ENCODE measurements at regions not wholly inside any gene's neighbourhood (a gene's known extent, or its start where the extent isn't known, plus 50 kb on each side); places are given as distances from the start of the nearest gene placed in this dataset.
"Not testable (repeated sequence)": the region's sequence is repeated elsewhere in the genome, so short reads cannot be mapped to it uniquely, and the experiment has no call there.

DNA sequence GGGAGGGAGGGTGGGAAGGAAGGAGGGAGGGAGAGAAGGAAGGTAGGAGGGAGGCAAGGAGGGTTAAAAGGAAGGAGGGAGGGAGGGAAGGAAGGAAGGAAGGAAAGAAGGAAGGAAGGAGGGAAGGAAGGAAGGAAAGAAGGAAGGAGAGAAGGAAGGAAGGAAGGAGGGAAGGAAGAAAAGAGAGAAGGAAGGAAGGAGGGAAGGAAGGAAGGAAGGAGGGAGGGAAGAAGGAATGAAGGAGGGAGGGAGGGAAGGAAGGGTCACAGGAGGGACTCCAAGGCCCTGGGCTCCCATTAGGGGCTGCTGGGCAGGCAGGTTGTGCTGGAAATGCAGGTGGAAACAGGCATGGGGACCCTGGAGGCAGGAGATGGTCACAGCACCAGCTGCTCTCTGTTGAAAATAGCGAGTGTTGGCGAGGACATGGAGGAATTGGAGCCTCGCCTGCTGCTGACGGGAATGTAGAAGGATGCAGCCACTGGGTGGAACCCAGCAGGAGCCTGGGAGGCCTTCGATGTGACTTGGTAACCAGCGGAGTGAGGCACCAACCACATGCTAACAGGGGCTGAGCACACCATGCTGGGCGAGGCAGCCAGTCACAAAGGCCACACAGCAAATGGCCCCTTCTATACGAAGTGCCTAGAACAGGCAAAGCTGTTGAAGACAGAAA, 217.3 kb upstream of the SGCG start:
- H3K9ac ChIP-seq (ENCODE audit: low read length); H3K4me3 ChIP-seq (ENCODE audit: low read depth in 1 of 2, low read length in 2 of 2); H3K9me3 ChIP-seq (ENCODE audit: low read length); H3K27ac ChIP-seq (ENCODE audit: low read depth, low read length); H3K36me3 ChIP-seq (ENCODE audit: insufficient read depth, low read length); H3K4me1 ChIP-seq (ENCODE audit: insufficient read depth, low read length); H3K27me3 ChIP-seq (ENCODE audit: control insufficient read depth in 1 of 2, insufficient read depth in 2 of 2, low read length in 2 of 2): not testable (repeated sequence)

DNA sequence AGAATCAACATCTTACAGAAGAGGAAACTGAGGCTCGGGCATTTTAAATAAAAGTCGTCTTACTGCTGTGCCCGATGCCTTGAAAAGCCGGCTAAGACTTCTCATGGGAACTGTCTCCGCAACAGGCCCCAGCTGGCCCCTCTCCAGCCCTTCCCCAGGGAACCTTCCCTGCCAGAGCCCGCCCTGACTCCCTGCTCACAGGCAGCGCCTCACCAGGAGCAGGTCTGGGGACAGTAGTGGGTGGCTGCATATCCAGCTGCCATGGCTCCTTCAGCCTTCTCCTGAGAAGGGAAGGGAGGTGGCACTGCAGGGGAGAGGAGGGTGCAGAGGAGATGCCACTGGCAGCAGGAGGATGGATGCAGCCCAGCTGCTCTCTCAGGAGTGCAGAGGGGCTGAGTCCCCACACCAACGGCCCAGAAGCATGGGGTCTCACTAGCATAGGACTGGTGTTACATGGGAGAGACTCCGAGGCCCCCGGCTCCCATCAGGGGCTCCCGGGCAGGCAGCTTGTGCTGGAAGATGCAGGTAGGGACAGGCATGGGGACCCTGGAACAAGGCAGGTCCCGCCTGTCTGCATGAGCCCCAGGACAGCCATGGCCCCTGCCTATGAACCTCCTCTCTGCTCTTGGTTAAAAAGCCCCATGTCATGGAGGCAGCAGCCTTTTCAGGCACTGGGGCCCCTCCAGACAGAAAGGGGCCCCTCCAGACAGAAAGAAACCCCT, 216.4 kb upstream of the SGCG start:
- no peaks in the 10 kb centered on the region for H3K4me1 ChIP-seq (ENCODE audit: insufficient read depth, low read length)
- H3K36me3 ChIP-seq (ENCODE audit: insufficient read depth, low read length) = no peaks in the 10 kb centered on the region
- H3K4me3 ChIP-seq (ENCODE audit: low read depth in 1 of 2, low read length in 2 of 2) = no peak overlapping the region
- H3K27me3 ChIP-seq (ENCODE audit: control insufficient read depth in 1 of 2, insufficient read depth in 2 of 2, low read length in 2 of 2) = no peaks in the 10 kb centered on the region
- H3K9me3 ChIP-seq (ENCODE audit: low read length) = no peaks in the 10 kb centered on the region
- no peak overlapping the region for H3K27ac ChIP-seq (ENCODE audit: low read depth, low read length)
- no peak overlapping the region for H3K9ac ChIP-seq (ENCODE audit: low read length)

DNA sequence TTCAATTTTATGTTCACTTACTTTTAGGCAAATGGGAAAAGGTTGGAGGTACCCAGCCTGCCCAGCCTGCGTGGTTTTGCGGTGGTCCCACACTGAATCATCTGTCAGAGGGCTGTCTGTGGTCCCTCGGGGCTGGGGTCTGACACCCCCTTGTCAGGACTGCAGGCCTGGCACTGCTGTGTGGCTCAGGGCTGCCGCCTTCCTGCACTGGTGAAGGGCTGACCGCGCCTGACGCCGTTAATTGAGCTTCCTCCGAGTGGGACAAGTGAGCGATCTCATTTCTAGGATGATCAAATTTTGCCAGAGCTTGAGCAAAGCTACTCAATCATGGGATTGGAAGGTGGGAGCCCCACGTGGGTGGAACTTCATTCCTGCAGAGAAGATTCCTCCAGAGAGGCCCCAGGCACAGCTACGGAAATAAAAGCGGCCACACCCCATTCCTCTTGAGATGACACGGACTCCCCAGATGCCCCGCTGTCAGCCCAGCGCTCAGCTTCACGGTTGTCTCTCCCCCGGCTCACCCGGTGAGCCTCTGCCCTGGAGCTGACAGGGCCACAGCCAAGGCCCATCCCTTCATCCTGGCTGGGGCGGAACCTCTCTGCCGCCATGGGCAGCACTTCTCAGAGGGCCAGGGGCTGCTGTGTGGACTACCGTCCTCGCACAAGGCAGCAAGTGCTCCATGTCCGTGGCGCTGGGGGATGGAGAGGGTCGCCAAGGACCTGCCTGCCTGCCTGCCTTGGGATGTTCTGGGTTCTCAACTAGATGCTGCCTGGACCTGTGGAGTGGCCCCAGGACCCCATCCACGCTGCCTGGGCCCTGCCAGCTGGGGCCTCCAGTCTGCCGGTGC, 215.5 kb upstream of the SGCG start:
- not testable (repeated sequence) for H3K4me3 ChIP-seq (ENCODE audit: low read depth in 1 of 2, low read length in 2 of 2); H3K9ac ChIP-seq (ENCODE audit: low read length); H3K36me3 ChIP-seq (ENCODE audit: insufficient read depth, low read length); H3K27me3 ChIP-seq (ENCODE audit: control insufficient read depth in 1 of 2, insufficient read depth in 2 of 2, low read length in 2 of 2); H3K4me1 ChIP-seq (ENCODE audit: insufficient read depth, low read length); H3K27ac ChIP-seq (ENCODE audit: low read depth, low read length); H3K9me3 ChIP-seq (ENCODE audit: low read length)

GRCh38 chr13:22965858-22966239, 214.9 kb upstream of the SGCG start:
- H3K4me1 ChIP-seq (ENCODE audit: insufficient read depth, low read length); H3K9me3 ChIP-seq (ENCODE audit: low read length); H3K27ac ChIP-seq (ENCODE audit: low read depth, low read length); H3K9ac ChIP-seq (ENCODE audit: low read length); H3K36me3 ChIP-seq (ENCODE audit: insufficient read depth, low read length); H3K4me3 ChIP-seq (ENCODE audit: low read depth in 1 of 2, low read length in 2 of 2); H3K27me3 ChIP-seq (ENCODE audit: control insufficient read depth in 1 of 2, insufficient read depth in 2 of 2, low read length in 2 of 2): not testable (repeated sequence)

- not testable (repeated sequence) for H3K4me1 ChIP-seq (ENCODE audit: insufficient read depth, low read length); H3K27me3 ChIP-seq (ENCODE audit: control insufficient read depth in 1 of 2, insufficient read depth in 2 of 2, low read length in 2 of 2); H3K36me3 ChIP-seq (ENCODE audit: insufficient read depth, low read length); H3K4me3 ChIP-seq (ENCODE audit: low read depth in 1 of 2, low read length in 2 of 2); H3K9ac ChIP-seq (ENCODE audit: low read length); H3K27ac ChIP-seq (ENCODE audit: low read depth, low read length); H3K9me3 ChIP-seq (ENCODE audit: low read length)
Observed at GRCh38 chr13:22966753-22967152, 214.0 kb upstream of the SGCG start.

GRCh38 chr13:22967669-22968068, 213.1 kb upstream of the SGCG start:
- Histone ChIP-seq H3K9me3 (ENCODE audit: low read length) (no peaks in the 10 kb centered on the region), H3K36me3 (ENCODE audit: insufficient read depth, low read length) (no peaks in the 10 kb centered on the region), H3K4me1 (ENCODE audit: insufficient read depth, low read length) (no peaks in the 10 kb centered on the region), H3K4me3 (ENCODE audit: low read depth in 1 of 2, low read length in 2 of 2) (no peak overlapping the region), H3K9ac (ENCODE audit: low read length) (no peak overlapping the region), H3K27me3 (ENCODE audit: control insufficient read depth in 1 of 2, insufficient read depth in 2 of 2, low read length in 2 of 2) (no peaks in the 10 kb centered on the region), H3K27ac (ENCODE audit: low read depth, low read length) (no peak overlapping the region)

- Histone ChIP-seq H3K4me3 (ENCODE audit: low read depth in 1 of 2, low read length in 2 of 2) (no peak overlapping the region), H3K4me1 (ENCODE audit: insufficient read depth, low read length) (no peaks in the 10 kb centered on the region), H3K27ac (ENCODE audit: low read depth, low read length) (no peak overlapping the region), H3K9ac (ENCODE audit: low read length) (no peak overlapping the region), H3K36me3 (ENCODE audit: insufficient read depth, low read length) (no peaks in the 10 kb centered on the region), H3K9me3 (ENCODE audit: low read length) (no peaks in the 10 kb centered on the region), H3K27me3 (ENCODE audit: control insufficient read depth in 1 of 2, insufficient read depth in 2 of 2, low read length in 2 of 2) (no peaks in the 10 kb centered on the region)
Observed at GRCh38 chr13:22979952-22980351, 200.8 kb upstream of the SGCG start.

DNA sequence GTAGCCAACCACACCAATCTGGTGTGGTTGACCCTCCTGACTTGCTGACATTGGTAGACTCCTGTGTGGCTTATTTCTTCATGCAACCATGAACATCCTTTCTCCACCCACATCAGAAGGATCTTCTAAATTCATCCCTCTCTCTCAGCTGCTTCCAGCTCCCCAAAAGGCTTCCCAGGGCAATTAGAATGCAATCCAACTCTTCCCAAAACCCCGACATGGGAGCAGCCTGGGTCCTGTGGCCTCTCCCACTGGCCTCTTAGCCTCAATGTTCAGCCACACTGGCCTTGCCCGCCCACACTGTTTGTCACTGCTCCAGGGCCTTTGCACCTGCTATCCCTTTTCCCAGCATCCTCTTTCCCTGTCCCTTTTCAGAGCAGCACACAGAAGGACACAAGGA, 199.8 kb upstream of the SGCG start:
- Histone ChIP-seq H3K4me1 (ENCODE audit: insufficient read depth, low read length) (no peaks in the 10 kb centered on the region), H3K4me3 (ENCODE audit: low read depth in 1 of 2, low read length in 2 of 2) (no peak overlapping the region), H3K27ac (ENCODE audit: low read depth, low read length) (no peak overlapping the region), H3K9me3 (ENCODE audit: low read length) (no peaks in the 10 kb centered on the region), H3K27me3 (ENCODE audit: control insufficient read depth in 1 of 2, insufficient read depth in 2 of 2, low read length in 2 of 2) (no peaks in the 10 kb centered on the region), H3K36me3 (ENCODE audit: insufficient read depth, low read length) (no peaks in the 10 kb centered on the region), H3K9ac (ENCODE audit: low read length) (no peak overlapping the region)

DNA sequence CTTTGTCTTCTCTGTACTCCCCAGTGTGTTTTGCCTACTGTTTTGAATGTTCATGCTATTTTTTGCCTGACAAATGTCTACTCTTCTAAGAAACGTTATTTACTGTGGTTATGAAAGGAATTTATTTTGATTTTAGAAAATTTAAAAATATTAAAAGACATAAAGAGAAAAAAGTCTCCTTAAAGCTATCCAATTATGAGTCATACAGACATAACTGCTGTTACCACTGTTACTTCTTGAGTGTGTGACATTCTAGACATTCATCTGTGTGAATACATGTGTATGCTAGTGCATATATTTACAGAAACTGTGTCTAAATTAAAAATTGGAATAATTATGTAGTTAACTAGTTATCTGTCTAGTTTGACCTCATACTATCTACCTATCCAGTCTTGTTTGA, 187.6 kb upstream of the SGCG start:
- Histone ChIP-seq H3K36me3 (ENCODE audit: insufficient read depth, low read length) (no peaks in the 10 kb centered on the region), H3K4me3 (ENCODE audit: low read depth in 1 of 2, low read length in 2 of 2) (no peak overlapping the region), H3K27ac (ENCODE audit: low read depth, low read length) (no peak overlapping the region), H3K9ac (ENCODE audit: low read length) (no peak overlapping the region), H3K27me3 (ENCODE audit: control insufficient read depth in 1 of 2, insufficient read depth in 2 of 2, low read length in 2 of 2) (no peaks in the 10 kb centered on the region), H3K9me3 (ENCODE audit: low read length) (no peaks in the 10 kb centered on the region), H3K4me1 (ENCODE audit: insufficient read depth, low read length) (no peaks in the 10 kb centered on the region)

GRCh38 chr13:23003446-23003845, 177.3 kb upstream of the SGCG start:
- no peaks in the 10 kb centered on the region for H3K27me3 ChIP-seq (ENCODE audit: control insufficient read depth in 1 of 2, insufficient read depth in 2 of 2, low read length in 2 of 2)
- no peaks in the 10 kb centered on the region for H3K9me3 ChIP-seq (ENCODE audit: low read length)
- H3K27ac ChIP-seq (ENCODE audit: low read depth, low read length) = no peak overlapping the region
- H3K4me1 ChIP-seq (ENCODE audit: insufficient read depth, low read length) = no peaks in the 10 kb centered on the region
- H3K9ac ChIP-seq (ENCODE audit: low read length) = no peak overlapping the region
- no peaks in the 10 kb centered on the region for H3K36me3 ChIP-seq (ENCODE audit: insufficient read depth, low read length)
- H3K4me3 ChIP-seq (ENCODE audit: low read depth in 1 of 2, low read length in 2 of 2) = no peak overlapping the region

DNA sequence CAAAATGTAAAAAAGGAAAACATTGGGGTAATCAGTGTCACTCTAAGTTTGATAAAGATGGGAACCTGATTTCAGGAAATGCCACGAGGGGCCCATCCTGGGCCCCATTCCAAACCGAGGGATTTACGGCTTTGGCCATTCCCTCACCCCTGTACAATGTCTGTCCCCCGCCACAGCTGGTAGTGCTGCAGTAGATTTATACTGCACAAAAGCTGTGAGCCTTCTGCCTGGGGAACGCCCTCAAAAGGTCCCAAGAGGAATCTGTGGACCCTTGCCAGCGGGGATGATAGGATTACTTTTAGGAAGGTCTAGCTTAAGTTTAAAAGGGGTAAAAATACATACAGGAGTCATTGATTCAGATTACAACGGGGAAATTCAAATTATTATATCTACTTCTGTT, 173.4 kb upstream of the SGCG start:
- Histone ChIP-seq H3K36me3 (ENCODE audit: insufficient read depth, low read length) (no peaks in the 10 kb centered on the region), H3K4me3 (ENCODE audit: low read depth in 1 of 2, low read length in 2 of 2) (no peak overlapping the region), H3K4me1 (ENCODE audit: insufficient read depth, low read length) (no peaks in the 10 kb centered on the region), H3K9me3 (ENCODE audit: low read length) (no peaks in the 10 kb centered on the region), H3K27ac (ENCODE audit: low read depth, low read length) (no peak overlapping the region), H3K27me3 (ENCODE audit: control insufficient read depth in 1 of 2, insufficient read depth in 2 of 2, low read length in 2 of 2) (no peaks in the 10 kb centered on the region), H3K9ac (ENCODE audit: low read length) (no peak overlapping the region)

Data from muscle layer of colon (tissue), 2 donors.